ENCODE measurements at regions not wholly inside any gene's neighbourhood (a gene's known extent, or its start where the extent isn't known, plus 50 kb on each side); places are given as distances from the start of the nearest gene placed in this dataset.

- Histone ChIP-seq H3K4me3 (ENCODE audit: control insufficient read depth in 2 of 3, extremely low read depth in 1 of 3, insufficient read depth in 2 of 3, low read depth in 1 of 3, low read length in 3 of 3) (no peak overlapping the region), H3K36me3 (ENCODE audit: control insufficient read depth in 2 of 2, extremely low read depth in 1 of 2, insufficient read depth in 2 of 2, low read length in 2 of 2) (no peaks in the 10 kb centered on the region), H4K20me1 (ENCODE audit: control insufficient read depth, extremely low read depth, insufficient read depth, low read length) (no peaks in the 10 kb centered on the region), H3K27me3 (ENCODE audit: control insufficient read depth, extremely low read depth, insufficient read depth, low read length) (no peaks in the 10 kb centered on the region), H3K9me3 (ENCODE audit: control insufficient read depth, low read depth, low read length) (no peaks in the 10 kb centered on the region), H3K9me1 (ENCODE audit: control insufficient read depth, extremely low read depth, insufficient read depth, low read length) (no peaks in the 10 kb centered on the region), H2AFZ (ENCODE audit: control insufficient read depth, low read length) (no peak overlapping the region), H3K27ac (ENCODE audit: control insufficient read depth, insufficient read depth, low read length) (no peak overlapping the region), H3K79me2 (ENCODE audit: control insufficient read depth, insufficient read depth, low read length) (no peaks in the 10 kb centered on the region), H3K9ac (ENCODE audit: control insufficient read depth, extremely low read depth, insufficient read depth, low read length) (no peak overlapping the region), H3K4me2 (ENCODE audit: control insufficient read depth, extremely low read depth, insufficient read depth, low read depth, low read length) (no peak overlapping the region), H3K4me1 (ENCODE audit: control insufficient read depth, extremely low read depth, insufficient read depth, low read length) (no peaks in the 10 kb centered on the region)
- dilution Hi-C loops (cut with MboI; ENCODE audit: extremely low pct_ligation_motif_present, low sequenced_read_pairs), result no loop called here
- TF ChIP-seq CTCF (optimal IDR thresholded peaks at IDR 0.05 in 1 of 3, IDR thresholded peaks at IDR 0.05 in 1 of 3, conservative IDR thresholded peaks at IDR 0.05 in 1 of 3; ENCODE audit: extremely low read depth in 1 of 3, insufficient read depth in 2 of 3, low read length in 3 of 3) (no peak), EZH2 (IDR thresholded peaks at IDR 0.05; ENCODE audit: low read length) (no peak)
- FAIRE-seq, result no peak
- DNase-seq (ENCODE audit: low read depth, low spot score), result no peak
These were observed 399.3 kb upstream of the FSHR start for GRCh38 chr2:49553658-49554057.

- Histone ChIP-seq H3K9me3 (ENCODE audit: control insufficient read depth, low read depth, low read length) (no peaks in the 10 kb centered on the region), H3K4me3 (ENCODE audit: control insufficient read depth in 2 of 3, extremely low read depth in 1 of 3, insufficient read depth in 2 of 3, low read depth in 1 of 3, low read length in 3 of 3) (no peak overlapping the region), H3K27me3 (ENCODE audit: control insufficient read depth, extremely low read depth, insufficient read depth, low read length) (no peaks in the 10 kb centered on the region), H3K4me2 (ENCODE audit: control insufficient read depth, extremely low read depth, insufficient read depth, low read depth, low read length) (no peak overlapping the region), H3K79me2 (ENCODE audit: control insufficient read depth, insufficient read depth, low read length) (no peaks in the 10 kb centered on the region), H3K4me1 (ENCODE audit: control insufficient read depth, extremely low read depth, insufficient read depth, low read length) (no peaks in the 10 kb centered on the region), H2AFZ (ENCODE audit: control insufficient read depth, low read length) (no peak overlapping the region), H3K36me3 (ENCODE audit: control insufficient read depth in 2 of 2, extremely low read depth in 1 of 2, insufficient read depth in 2 of 2, low read length in 2 of 2) (no peaks in the 10 kb centered on the region), H3K27ac (ENCODE audit: control insufficient read depth, insufficient read depth, low read length) (no peak overlapping the region), H4K20me1 (ENCODE audit: control insufficient read depth, extremely low read depth, insufficient read depth, low read length) (no peaks in the 10 kb centered on the region), H3K9me1 (ENCODE audit: control insufficient read depth, extremely low read depth, insufficient read depth, low read length) (no peaks in the 10 kb centered on the region), H3K9ac (ENCODE audit: control insufficient read depth, extremely low read depth, insufficient read depth, low read length) (no peak overlapping the region)
- DNase-seq (ENCODE audit: low read depth, low spot score), result no peak
- no peak for FAIRE-seq
- TF ChIP-seq EZH2 (IDR thresholded peaks at IDR 0.05; ENCODE audit: low read length) (no peak), CTCF (optimal IDR thresholded peaks at IDR 0.05 in 1 of 3, IDR thresholded peaks at IDR 0.05 in 1 of 3, conservative IDR thresholded peaks at IDR 0.05 in 1 of 3; ENCODE audit: extremely low read depth in 1 of 3, insufficient read depth in 2 of 3, low read length in 3 of 3) (no peak)
- dilution Hi-C loops (cut with MboI; ENCODE audit: extremely low pct_ligation_motif_present, low sequenced_read_pairs), result no loop called here
These were observed 378.4 kb upstream of the FSHR start for GRCh38 chr2:49532702-49533101.
